Astrocyte of the cerebellum (primary cell): ENCODE measurements at regions not wholly inside any gene's neighbourhood (a gene's known extent, or its start where the extent isn't known, plus 50 kb on each side); places are given as distances from the start of the nearest gene placed in this dataset.
A peak's percentile ranks its signal among the peaks of the same experiment; 100 is the strongest.

Source experiments
- DNase-seq: peaks from one replicate; pipeline ENCODE4 v3.0.0-alpha.2; 2011; ENCODE audit warnings: low read depth
- H3K4me3 ChIP-seq: 2 replicates; pipeline ENCODE4 v1.5.1; 2011; ENCODE audit warnings: mild to moderate bottlenecking, low read depth, low read length, moderate library complexity
- CTCF ChIP-seq: IDR thresholded peaks from 2 replicates; pipeline ENCODE4 v1.5.1; 2012; ENCODE audit warnings: low read length, low read depth, moderate library complexity, mild to moderate bottlenecking; ENCODE audit errors: missing control alignments
- in situ Hi-C: cut with HindIII; loops from 2 replicates; pipeline ENCODE4 v1.10.0; 2017; ENCODE audit warnings: low sequenced_read_pairs

GRCh38 chr1:221418346-221418745 lies 323.5 kb downstream of the DUSP10 start:
- in situ Hi-C loops: no loop called here
- DNase-seq: peak; percentile 63
- H3K4me3 ChIP-seq: no peak overlapping the region
- TF ChIP-seq CTCF: no peak

- DNase-seq: peak; percentile 83
- in situ Hi-C loops: no loop called here
- TF ChIP-seq CTCF: no peak
- no peak overlapping the region for H3K4me3 ChIP-seq
Measured at GRCh38 chr1:221419513-221420095, 322.3 kb downstream of the DUSP10 start.

GRCh38 chr1:221429264-221429663 lies 312.6 kb downstream of the DUSP10 start:
- TF ChIP-seq CTCF: no peak
- no peak overlapping the region for H3K4me3 ChIP-seq
- in situ Hi-C loops: no loop called here
- DNase-seq: no peak

GRCh38 chr1:221430152-221430960 lies 311.5 kb downstream of the DUSP10 start:
- DNase-seq: no peak
- TF ChIP-seq CTCF: no peak
- no peak overlapping the region for H3K4me3 ChIP-seq
- in situ Hi-C loops: loop anchor here (10.0 kb wide), 2 partner anchors 156 to 546 kb away; no protein-coding TSS in a partner anchor

- peak; percentile 60 for TF ChIP-seq CTCF
- no peak for DNase-seq
- H3K4me3 ChIP-seq: no peak overlapping the region
- in situ Hi-C loops: loop anchor here (10.0 kb wide), 2 partner anchors 156 to 546 kb away; no protein-coding TSS in a partner anchor
Measured at GRCh38 chr1:221431068-221431651, 310.7 kb downstream of the DUSP10 start.

GRCh38 chr1:221431961-221432360 lies 309.9 kb downstream of the DUSP10 start:
- no peak overlapping the region for H3K4me3 ChIP-seq
- TF ChIP-seq CTCF: no peak
- no peak for DNase-seq
- in situ Hi-C loops: loop anchor here (10.0 kb wide), 2 partner anchors 157 to 547 kb away; no protein-coding TSS in a partner anchor
